Sigmoid colon (tissue), 6 donors: ENCODE measurements at regions not wholly inside any gene's neighbourhood (a gene's known extent, or its start where the extent isn't known, plus 50 kb on each side); places are given as distances from the start of the nearest gene placed in this dataset.
"Not testable (repeated sequence)": the region's sequence is repeated elsewhere in the genome, so short reads cannot be mapped to it uniquely, and the experiment has no call there.

Source experiments
- DNase-seq: peaks from one replicate; pipeline ENCODE4 v3.0.0-alpha.2; 2019
- H3K27ac ChIP-seq, 4 donors: fragments of 200-600 bp; sonication (generic); one replicate each; pipeline ENCODE4 v1.5.1; 2016 to 2019; ENCODE audit warnings: mild to moderate bottlenecking in 1 of 4
- H3K27me3 ChIP-seq, 3 donors: fragments of 200-600 bp; sonication (generic); one replicate each; pipeline ENCODE4 v1.5.1; 2019; ENCODE audit warnings: mild to moderate bottlenecking in 1 of 3
- H3K36me3 ChIP-seq, 4 donors: fragments of 200-600 bp; sonication (generic); one replicate each; pipeline ENCODE4 v1.5.1; 2016 to 2019
- H3K4me1 ChIP-seq, 4 donors: fragments of 200-600 bp; sonication (generic); one replicate each; pipeline ENCODE4 v1.5.1; 2017 to 2019
- H3K4me3 ChIP-seq, 4 donors: fragments of 200-600 bp; sonication (generic); one replicate each; pipeline ENCODE4 v1.5.1; 2017 to 2019; ENCODE audit warnings: mild to moderate bottlenecking in 2 of 4, moderate library complexity in 1 of 4
- H3K9me3 ChIP-seq, 4 donors: fragments of 200-600 bp in 3 of 4; sonication (generic) in 3 of 4; one replicate each; pipeline versions ENCODE4 v1.5.1 to v1.6.1; 2013 to 2019
- CTCF ChIP-seq, 4 experiments: fragments of 450-650 bp in 3 of 4; fragments of 200-600 bp in 1 of 4; IDR thresholded peaks; one replicate each; pipeline ENCODE4 v1.5.1; 2016 to 2019; ENCODE audit warnings: antibody characterized with exemption in 4 of 4, mild to moderate bottlenecking in 3 of 4, moderate library complexity in 2 of 4
- EP300 ChIP-seq, 4 donors: sonication (generic); formaldehyde crosslinking; IDR thresholded peaks; one replicate each; pipeline ENCODE4 v1.6.1; 2017; ENCODE audit warnings: antibody characterized with exemption in 4 of 4
- POLR2A ChIP-seq, 2 donors: fragments of 450-650 bp; IDR thresholded peaks; one replicate each; pipeline ENCODE4 v1.6.1; 2016; ENCODE audit warnings: antibody characterized with exemption in 2 of 2, mild to moderate bottlenecking in 2 of 2, moderate library complexity in 2 of 2
- POLR2AphosphoS5 ChIP-seq, 4 donors: sonication (generic); formaldehyde crosslinking; IDR thresholded peaks; one replicate each; pipeline ENCODE4 v1.6.1; 2017; ENCODE audit warnings: antibody characterized with exemption in 4 of 4
- WGBS, 2 donors: extraction: QIAGEN DNeasy Blood & Tissue Kit; methylation state at CpG; one replicate each; pipeline ENCODE4 v1.1.7; 2013; 5-methylcytosine and 5-hydroxymethylcytosine counted together
- intact Hi-C: fragments of 100-400 bp; cut with DNase I; formaldehyde crosslinking; loops from one replicate; pipeline ENCODE4 v1.15.1; 2023
- donor health status: healthy with polysubstance abuse.
- donor health status: healthy.

GRCh38 chrX:140432346-140433175 is 72.3 kb downstream of the SOX3 start:
- 34 to 68% methylated on average over 4 of the region's 4 CpGs for WGBS, 2 donors
- peak overlapping the region in 1 of 4 donors; percentile 41 for H3K27ac ChIP-seq
- H3K4me3 ChIP-seq: no peak overlapping the region
- intact Hi-C loops: no loop called here
- H3K9me3 ChIP-seq: no peaks in the 10 kb centered on the region
- peaks cover 0 to 14% (median 0%) of the 10 kb centered on the region in 4 donors for H3K4me1 ChIP-seq
- peak in 2 of 4 donors; percentile 48 to 56 for TF ChIP-seq POLR2AphosphoS5 (IDR thresholded peaks at IDR 0.05)
- TF ChIP-seq EP300 (IDR thresholded peaks at IDR 0.05): no peak
- no peaks in the 10 kb centered on the region for H3K27me3 ChIP-seq
- DNase-seq: peak; percentile 70
- H3K36me3 ChIP-seq: no peaks in the 10 kb centered on the region

- WGBS, 2 donors: 68 to 71% methylated on average over 5 of the region's 5 CpGs
- TF ChIP-seq EP300 (IDR thresholded peaks at IDR 0.05): no peak
- no peak for TF ChIP-seq POLR2A (IDR thresholded peaks at IDR 0.05)
- no peak for TF ChIP-seq CTCF (IDR thresholded peaks at IDR 0.05)
- TF ChIP-seq POLR2AphosphoS5 (IDR thresholded peaks at IDR 0.05): no peak
- no peaks in the 10 kb centered on the region for H3K27me3 ChIP-seq
- no peaks in the 10 kb centered on the region for H3K9me3 ChIP-seq
- intact Hi-C loops: no loop called here
- H3K27ac ChIP-seq: peak overlapping the region in 1 of 4 donors; percentile 41
- DNase-seq: no peak
- no peak overlapping the region for H3K4me3 ChIP-seq
- H3K4me1 ChIP-seq: peaks cover 0 to 14% (median 0%) of the 10 kb centered on the region in 4 donors
- no peaks in the 10 kb centered on the region for H3K36me3 ChIP-seq
These were observed 73.3 kb downstream of the SOX3 start for GRCh38 chrX:140431521-140431920.

GRCh38 chrX:140425712-140426395 is 79.0 kb downstream of the SOX3 start:
- intact Hi-C loops: no loop called here
- H3K36me3 ChIP-seq: no peaks in the 10 kb centered on the region
- no peak for DNase-seq
- no peaks in the 10 kb centered on the region for H3K27me3 ChIP-seq
- TF ChIP-seq EP300 (IDR thresholded peaks at IDR 0.05) (no peak), POLR2AphosphoS5 (IDR thresholded peaks at IDR 0.05) (no peak), POLR2A (IDR thresholded peaks at IDR 0.05) (no peak), CTCF (IDR thresholded peaks at IDR 0.05) (no peak)
- H3K9me3 ChIP-seq: no peaks in the 10 kb centered on the region
- H3K4me3 ChIP-seq: no peak overlapping the region
- WGBS, 2 donors: 40 to 67% methylated on average over 4 of the region's 4 CpGs
- H3K4me1 ChIP-seq: no peaks in the 10 kb centered on the region
- H3K27ac ChIP-seq: no peak overlapping the region

- Histone ChIP-seq H3K9me3 (no peaks in the 10 kb centered on the region), H3K27me3 (no peaks in the 10 kb centered on the region), H3K4me1 (no peaks in the 10 kb centered on the region), H3K36me3 (no peaks in the 10 kb centered on the region), H3K27ac (no peak overlapping the region), H3K4me3 (no peak overlapping the region)
- intact Hi-C loops: no loop called here
- TF ChIP-seq POLR2A (IDR thresholded peaks at IDR 0.05) (no peak), POLR2AphosphoS5 (IDR thresholded peaks at IDR 0.05) (no peak), CTCF (IDR thresholded peaks at IDR 0.05) (no peak), EP300 (IDR thresholded peaks at IDR 0.05) (no peak)
- DNase-seq: no peak
These were observed 82.4 kb downstream of the SOX3 start for GRCh38 chrX:140422501-140422900.

- H3K27me3 ChIP-seq, H3K4me1 ChIP-seq, intact Hi-C loops, H3K9me3 ChIP-seq, H3K27ac ChIP-seq, DNase-seq, H3K4me3 ChIP-seq, H3K36me3 ChIP-seq: not testable (repeated sequence)
- 87 to 88% methylated on average over 1 of the region's 1 CpG for WGBS, 2 donors
These were observed 102.7 kb downstream of the SOX3 start for GRCh38 chrX:140402131-140402530.

- H3K9me3 ChIP-seq, DNase-seq, H3K36me3 ChIP-seq, H3K4me3 ChIP-seq, H3K27ac ChIP-seq, H3K27me3 ChIP-seq, H3K4me1 ChIP-seq, intact Hi-C loops: not testable (repeated sequence)
These were observed 108.5 kb downstream of the SOX3 start for GRCh38 chrX:140396326-140396725.
